HCT116 (cell line): ENCODE measurements at regions not wholly inside any gene's neighbourhood (a gene's known extent, or its start where the extent isn't known, plus 50 kb on each side); places are given as distances from the start of the nearest gene placed in this dataset.

Experiments used
- ATAC-seq: fragments of 200-7000 bp; cut with Tn5 transposase; 2 replicates; pipeline ENCODE4 v1.9.1; 2020; ENCODE audit warnings: mild to moderate bottlenecking, moderate library complexity
- BruUV-seq: library from RNA; stranded (reverse); fragments of 400-500 nt; replicated peaks from 2 replicates; lab custom pipeline; 2021; lab: Mats Ljungman, UMichigan
- CTCF ChIA-PET: fragments of 300-600 bp; sonication (Branson Sonifier 250); formaldehyde crosslinking; loops from one replicate; lab custom pipeline; 2021; ENCODE audit warnings: antibody characterized with exemption; lab: Charles Lee
- POLR2A ChIA-PET: fragments of 300-600, 350-600 bp; sonication (Branson Sonifier 250); formaldehyde crosslinking; loops from one replicate; lab custom pipeline; 2021; ENCODE audit warnings: antibody characterized with exemption; lab: Charles Lee
- RAD21 ChIA-PET, 2 experiments: fragments of 300-600 bp; sonication (Branson Sonifier 250); formaldehyde crosslinking; loops; one replicate each; lab custom pipeline; 2023; ENCODE audit warnings: low total read pairs in 2 of 2; ENCODE audit not compliant: uncharacterized antibody in 2 of 2, unreplicated experiment in 2 of 2, low non-redundant PET in 1 of 2; lab: Charles Lee
- DNase-seq: peaks from one replicate; pipeline ENCODE4 v3.0.0-alpha.2; 2010; ENCODE audit warnings: low read depth, low spot score
- H2AFZ ChIP-seq: fragments of 200-600 bp; shearing (Covaris generic), sonication (generic); 2 replicates; pipeline ENCODE4 v1.6.1; 2017; ENCODE audit warnings: low read depth, mixed run types, mixed read lengths, antibody characterized with exemption, low read length; ENCODE audit not compliant: poor library complexity, severe bottlenecking
- H3K27ac ChIP-seq: 2 replicates; pipeline ENCODE4 v1.5.1; 2012; ENCODE audit warnings: low read depth, low read length
- H3K27me3 ChIP-seq: fragments of 200-600 bp; sonication (generic); 2 replicates; pipeline ENCODE4 v1.6.1; 2016; ENCODE audit warnings: mixed run types, low read length, mixed read lengths; ENCODE audit not compliant: insufficient read depth
- H3K36me3 ChIP-seq, 2 experiments: fragments of 200-500 bp in 1 of 2; fragments of 200-600 bp in 1 of 2; sonication (Bioruptor generic) in 1 of 2; sonication (generic) in 1 of 2; 2 replicates each; pipeline versions ENCODE4 v1.5.1 to v1.6.1; 2014 to 2016; ENCODE audit warnings: low read length in 2 of 2, inconsistent platforms in 1 of 2, mixed read lengths in 1 of 2, mixed run types in 1 of 2; ENCODE audit not compliant: insufficient read depth in 2 of 2, control insufficient read depth in 1 of 2
- H3K4me1 ChIP-seq, 2 experiments: fragments of 200-600 bp in 1 of 2; sonication (generic) in 1 of 2; 2 replicates each; pipeline versions ENCODE4 v1.5.1 to v1.6.1; 2012 to 2017; ENCODE audit warnings: low read length in 2 of 2, inconsistent platforms in 1 of 2, mild to moderate bottlenecking in 1 of 2, mixed read lengths in 1 of 2, mixed run types in 1 of 2, moderate library complexity in 1 of 2; ENCODE audit not compliant: insufficient read depth in 2 of 2, control insufficient read depth in 1 of 2
- H3K4me2 ChIP-seq: fragments of 200-600 bp; sonication (generic); 2 replicates; pipeline ENCODE4 v1.6.1; 2017; ENCODE audit warnings: mixed run types, low read length, mixed read lengths
- H3K4me3 ChIP-seq, 2 experiments: fragments of 200-600 bp in 1 of 2; sonication (generic) in 1 of 2; replicated peaks in 1 of 2; 2 replicates each; pipeline ENCODE4 v1.5.1; 2011 to 2016; ENCODE audit warnings: low read length in 2 of 2, control low read depth in 1 of 2, low read depth in 1 of 2, mild to moderate bottlenecking in 1 of 2, mixed read lengths in 1 of 2, mixed run types in 1 of 2
- H3K79me2 ChIP-seq: fragments of 200-600 bp; sonication (generic); 2 replicates; pipeline ENCODE4 v1.6.1; 2017; ENCODE audit warnings: mild to moderate bottlenecking, mixed run types, low read length, moderate library complexity, mixed read lengths; ENCODE audit not compliant: insufficient read depth
- H3K9ac ChIP-seq: fragments of 200-600 bp; sonication (generic); 2 replicates; pipeline ENCODE4 v1.6.1; 2016; ENCODE audit warnings: low read length, mixed read lengths
- H3K9me2 ChIP-seq: fragments of 200-600 bp; sonication (generic), shearing (Covaris generic); 2 replicates; pipeline ENCODE4 v1.6.1; 2017; ENCODE audit warnings: mixed run types, mild to moderate bottlenecking, moderate library complexity; ENCODE audit not compliant: insufficient read depth
- H3K9me3 ChIP-seq, 2 experiments: fragments of 200-500 bp in 1 of 2; fragments of 200-600 bp in 1 of 2; sonication (Bioruptor generic) in 1 of 2; sonication (generic) in 1 of 2; 2 replicates each; pipeline ENCODE4 v1.6.1; 2014 to 2017; ENCODE audit warnings: low read length in 2 of 2, mixed read lengths in 2 of 2, inconsistent platforms in 1 of 2, low read depth in 1 of 2, mild to moderate bottlenecking in 1 of 2, mixed run types in 1 of 2, moderate library complexity in 1 of 2; ENCODE audit not compliant: control insufficient read depth in 1 of 2, insufficient read depth in 1 of 2
- H4K20me1 ChIP-seq: fragments of 200-600 bp; sonication (generic), shearing (Covaris generic); 2 replicates; pipeline ENCODE4 v1.6.1; 2017; ENCODE audit warnings: mixed run types, mild to moderate bottlenecking, moderate library complexity; ENCODE audit not compliant: insufficient read depth
- FOSL1 ChIP-seq: IDR thresholded peaks from 2 replicates; pipeline ENCODE4 v1.6.1; 2012; ENCODE audit warnings: low read depth
- POLR2A ChIP-seq: IDR thresholded peaks from 2 replicates; pipeline ENCODE4 v1.7.0; 2011; ENCODE audit warnings: borderline replicate concordance; ENCODE audit not compliant: insufficient read depth, insufficient read length; ENCODE audit errors: extremely low read depth
- SIN3A ChIP-seq: IDR thresholded peaks from 2 replicates; pipeline ENCODE4 v1.6.1; 2012; ENCODE audit warnings: low read depth
- intact Hi-C: fragments of 100-400 bp; cut with micrococcal nuclease; formaldehyde crosslinking; loops from 2 replicates; pipeline ENCODE4 v1.10.0; 2022
- TF ChIP-seq, protein P1 (sequence below): IDR thresholded peaks from 2 replicates; pipeline ENCODE4 v1.6.1; 2012; ENCODE audit warnings: low read depth
- TF ChIP-seq, protein P2 (sequence below), 3 experiments: fragments of 200-600 bp in 1 of 3; sonication (generic) in 1 of 3; IDR thresholded peaks in 2 of 3; conservative IDR thresholded peaks in 1 of 3; 2 replicates each; pipeline ENCODE4 v1.5.1; 2012 to 2017; ENCODE audit warnings: low read depth in 2 of 3, low read length in 2 of 3, antibody characterized with exemption in 1 of 3, borderline replicate concordance in 1 of 3, control low read depth in 1 of 3, mild to moderate bottlenecking in 1 of 3, mixed read lengths in 1 of 3, mixed run types in 1 of 3, moderate library complexity in 1 of 3; ENCODE audit not compliant: insufficient read depth in 1 of 3

DNA sequence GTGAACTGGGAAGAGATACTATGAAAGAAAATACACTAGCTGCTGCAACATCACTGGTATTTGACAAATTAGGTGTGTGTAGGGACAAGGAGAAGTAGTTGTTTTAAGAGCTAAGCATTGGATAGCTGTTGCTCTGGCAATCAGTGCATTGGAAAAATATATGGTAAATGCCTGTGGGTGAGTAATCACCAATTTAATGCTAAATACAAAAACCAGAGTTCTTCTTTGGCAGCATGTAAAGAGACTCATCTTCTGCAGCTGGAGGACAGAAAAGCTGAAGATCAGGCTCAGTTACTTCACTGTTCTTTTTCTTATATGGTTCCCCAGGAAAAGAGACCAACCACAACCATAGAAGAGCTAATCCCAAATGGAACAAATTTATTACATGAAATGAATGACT lies 201.8 kb upstream of the MPDZ start:
- H3K27me3 ChIP-seq = no peaks in the 10 kb centered on the region
- no peak overlapping the region for H3K4me3 ChIP-seq
- intact Hi-C loops = loop anchor here (10.0 kb wide), 1 partner anchor 344 kb away; no protein-coding TSS in a partner anchor
- ChIA-PET RAD21 (no interaction called here), CTCF (no interaction called here), POLR2A (no interaction called here)
- H2AFZ ChIP-seq = no peak overlapping the region
- no peak overlapping the region for H3K4me2 ChIP-seq
- no TSS peak for BruUV-seq
- TF ChIP-seq FOSL1 (no peak), POLR2A (no peak), SIN3A (no peak)
- TF ChIP-seq, protein P1, sequence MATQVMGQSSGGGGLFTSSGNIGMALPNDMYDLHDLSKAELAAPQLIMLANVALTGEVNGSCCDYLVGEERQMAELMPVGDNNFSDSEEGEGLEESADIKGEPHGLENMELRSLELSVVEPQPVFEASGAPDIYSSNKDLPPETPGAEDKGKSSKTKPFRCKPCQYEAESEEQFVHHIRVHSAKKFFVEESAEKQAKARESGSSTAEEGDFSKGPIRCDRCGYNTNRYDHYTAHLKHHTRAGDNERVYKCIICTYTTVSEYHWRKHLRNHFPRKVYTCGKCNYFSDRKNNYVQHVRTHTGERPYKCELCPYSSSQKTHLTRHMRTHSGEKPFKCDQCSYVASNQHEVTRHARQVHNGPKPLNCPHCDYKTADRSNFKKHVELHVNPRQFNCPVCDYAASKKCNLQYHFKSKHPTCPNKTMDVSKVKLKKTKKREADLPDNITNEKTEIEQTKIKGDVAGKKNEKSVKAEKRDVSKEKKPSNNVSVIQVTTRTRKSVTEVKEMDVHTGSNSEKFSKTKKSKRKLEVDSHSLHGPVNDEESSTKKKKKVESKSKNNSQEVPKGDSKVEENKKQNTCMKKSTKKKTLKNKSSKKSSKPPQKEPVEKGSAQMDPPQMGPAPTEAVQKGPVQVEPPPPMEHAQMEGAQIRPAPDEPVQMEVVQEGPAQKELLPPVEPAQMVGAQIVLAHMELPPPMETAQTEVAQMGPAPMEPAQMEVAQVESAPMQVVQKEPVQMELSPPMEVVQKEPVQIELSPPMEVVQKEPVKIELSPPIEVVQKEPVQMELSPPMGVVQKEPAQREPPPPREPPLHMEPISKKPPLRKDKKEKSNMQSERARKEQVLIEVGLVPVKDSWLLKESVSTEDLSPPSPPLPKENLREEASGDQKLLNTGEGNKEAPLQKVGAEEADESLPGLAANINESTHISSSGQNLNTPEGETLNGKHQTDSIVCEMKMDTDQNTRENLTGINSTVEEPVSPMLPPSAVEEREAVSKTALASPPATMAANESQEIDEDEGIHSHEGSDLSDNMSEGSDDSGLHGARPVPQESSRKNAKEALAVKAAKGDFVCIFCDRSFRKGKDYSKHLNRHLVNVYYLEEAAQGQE = no peak
- TF ChIP-seq, protein P2, sequence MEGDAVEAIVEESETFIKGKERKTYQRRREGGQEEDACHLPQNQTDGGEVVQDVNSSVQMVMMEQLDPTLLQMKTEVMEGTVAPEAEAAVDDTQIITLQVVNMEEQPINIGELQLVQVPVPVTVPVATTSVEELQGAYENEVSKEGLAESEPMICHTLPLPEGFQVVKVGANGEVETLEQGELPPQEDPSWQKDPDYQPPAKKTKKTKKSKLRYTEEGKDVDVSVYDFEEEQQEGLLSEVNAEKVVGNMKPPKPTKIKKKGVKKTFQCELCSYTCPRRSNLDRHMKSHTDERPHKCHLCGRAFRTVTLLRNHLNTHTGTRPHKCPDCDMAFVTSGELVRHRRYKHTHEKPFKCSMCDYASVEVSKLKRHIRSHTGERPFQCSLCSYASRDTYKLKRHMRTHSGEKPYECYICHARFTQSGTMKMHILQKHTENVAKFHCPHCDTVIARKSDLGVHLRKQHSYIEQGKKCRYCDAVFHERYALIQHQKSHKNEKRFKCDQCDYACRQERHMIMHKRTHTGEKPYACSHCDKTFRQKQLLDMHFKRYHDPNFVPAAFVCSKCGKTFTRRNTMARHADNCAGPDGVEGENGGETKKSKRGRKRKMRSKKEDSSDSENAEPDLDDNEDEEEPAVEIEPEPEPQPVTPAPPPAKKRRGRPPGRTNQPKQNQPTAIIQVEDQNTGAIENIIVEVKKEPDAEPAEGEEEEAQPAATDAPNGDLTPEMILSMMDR (IDR thresholded peaks at IDR 0.05 in 2 of 3, conservative IDR thresholded peaks at IDR 0.05 in 1 of 3; ENCODE audit: borderline replicate concordance in 1 of 3, insufficient read depth in 1 of 3, low read depth in 2 of 3, low read length in 2 of 3) = no peak
- no peak overlapping the region for H3K27ac ChIP-seq
- H3K9ac ChIP-seq = no peak overlapping the region
- ATAC-seq (no peak), DNase-seq (no peak)
- H4K20me1 ChIP-seq = no peaks in the 10 kb centered on the region
- no peaks in the 10 kb centered on the region for H3K9me2 ChIP-seq
- peaks cover 0 to 12% of the 10 kb centered on the region in 2 experiments; a peak in 1 of 4 replicates for H3K9me3 ChIP-seq
- no peaks in the 10 kb centered on the region for H3K79me2 ChIP-seq
- H3K4me1 ChIP-seq = no peaks in the 10 kb centered on the region
- H3K36me3 ChIP-seq = no peaks in the 10 kb centered on the region
